B cell (primary cell): ENCODE measurements at regions not wholly inside any gene's neighbourhood (a gene's known extent, or its start where the extent isn't known, plus 50 kb on each side); places are given as distances from the start of the nearest gene placed in this dataset.

Source experiments
- ATAC-seq: fragments of 200-7000 bp; cut with Tn5 transposase; one replicate; pipeline ENCODE4 v1.10.0; 2021; ENCODE audit warnings: low read depth, mild to moderate bottlenecking, moderate number of reproducible peaks, moderate library complexity
- CTCF ChIA-PET: fragments of 350-600 bp; sonication (Branson Sonifier 250); formaldehyde crosslinking; loops from one replicate; lab custom pipeline; 2021; ENCODE audit warnings: antibody characterized with exemption, inconsistent platforms; lab: Charles Lee
- POLR2A ChIA-PET: fragments of 350-600 bp; sonication (Branson Sonifier 250); formaldehyde crosslinking; loops from one replicate; lab custom pipeline; 2021; ENCODE audit warnings: antibody characterized with exemption; lab: Charles Lee
- DNase-seq: peaks from one replicate; pipeline ENCODE4 v3.0.0; 2013
- H2AFZ ChIP-seq: 2 replicates; pipeline ENCODE4 v1.6.1; 2012; ENCODE audit warnings: mild to moderate bottlenecking, low read depth, low read length; ENCODE audit not compliant: insufficient read depth, poor library complexity, severe bottlenecking
- H3K27ac ChIP-seq, 2 donors: 1 replicate in 1 of 2; 2 replicates in 1 of 2; pipeline ENCODE4 v1.5.1; 2012 to 2013; ENCODE audit warnings: low read length in 2 of 2, mild to moderate bottlenecking in 2 of 2, moderate library complexity in 1 of 2
- H3K27me3 ChIP-seq, 4 experiments: fragments of 200-600 bp in 1 of 4; sonication (generic) in 1 of 4; replicated peaks in 1 of 4; 1 replicate in 2 of 4; 2 replicates in 2 of 4; pipeline versions ENCODE4 v1.6.1 to v1.7.0; 2013 to 2016; ENCODE audit warnings: low read length in 3 of 4, mild to moderate bottlenecking in 2 of 4, mixed read lengths in 1 of 4, moderate library complexity in 1 of 4; ENCODE audit not compliant: insufficient read depth in 4 of 4, control insufficient read depth in 3 of 4; ENCODE audit errors: control extremely low read depth in 1 of 4
- H3K36me3 ChIP-seq, 2 experiments: replicated peaks in 1 of 2; 1 replicate in 1 of 2; 2 replicates in 1 of 2; pipeline versions ENCODE4 v1.6.1 to v1.7.1; 2013; ENCODE audit warnings: low read length in 1 of 2; ENCODE audit not compliant: insufficient read depth in 2 of 2, control insufficient read depth in 1 of 2; ENCODE audit errors: control extremely low read depth in 1 of 2, extremely low read depth in 1 of 2
- H3K4me1 ChIP-seq, 2 donors: fragments of 200-600 bp in 1 of 2; sonication (generic) in 1 of 2; 1 replicate in 1 of 2; 2 replicates in 1 of 2; pipeline versions ENCODE4 v1.5.1 to v1.6.1; 2013 to 2017; ENCODE audit warnings: low read length in 2 of 2; ENCODE audit not compliant: control insufficient read depth in 2 of 2, insufficient read depth in 2 of 2
- H3K4me2 ChIP-seq: replicated peaks from 2 replicates; pipeline ENCODE3; 2012; ENCODE audit warnings: mild to moderate bottlenecking, low read depth, low read length; ENCODE audit not compliant: poor library complexity, severe bottlenecking
- H3K4me3 ChIP-seq, 5 experiments: fragments of 200-600 bp in 1 of 5; sonication (generic) in 1 of 5; 1 replicate in 3 of 5; 2 replicates in 2 of 5; pipeline versions ENCODE4 v1.5.1 to v1.7.0; 2011 to 2016; ENCODE audit warnings: low read length in 4 of 5, mild to moderate bottlenecking in 4 of 5, low read depth in 2 of 5, control low read depth in 1 of 5, moderate library complexity in 1 of 5; ENCODE audit not compliant: insufficient read depth in 1 of 5; ENCODE audit errors: control extremely low read depth in 1 of 5, extremely low read depth in 1 of 5
- H3K79me2 ChIP-seq: fragments of 200-600 bp; sonication (generic); one replicate; pipeline ENCODE4 v1.6.0; 2016; ENCODE audit warnings: low read length; ENCODE audit not compliant: control insufficient read depth, insufficient read depth
- H3K9ac ChIP-seq: fragments of 200-600 bp; sonication (generic); 2 replicates; pipeline ENCODE4 v1.6.1; 2017; ENCODE audit warnings: mild to moderate bottlenecking, low read length, moderate library complexity
- H3K9me3 ChIP-seq, 3 donors: one replicate each; pipeline versions ENCODE4 v1.6.1 to v1.7.1; 2013; ENCODE audit warnings: low read length in 2 of 3; ENCODE audit not compliant: control insufficient read depth in 2 of 3, insufficient read depth in 1 of 3; ENCODE audit errors: control extremely low read depth in 1 of 3
- H4K20me1 ChIP-seq: 2 replicates; pipeline ENCODE4 v1.6.0; 2012; ENCODE audit warnings: mild to moderate bottlenecking, low read length; ENCODE audit not compliant: insufficient read depth, control insufficient read depth, poor library complexity, severe bottlenecking
- H3K27ac Mint-ChIP-seq: one replicate; pipeline ENCODE4 v1.8.0; 2021; ENCODE audit warnings: mixed read lengths
- H3K27me3 Mint-ChIP-seq: one replicate; pipeline ENCODE4 v1.8.0; 2021; ENCODE audit warnings: mixed read lengths
- H3K4me1 Mint-ChIP-seq: one replicate; pipeline ENCODE4 v1.8.0; 2021; ENCODE audit warnings: mixed read lengths
- H3K4me3 Mint-ChIP-seq: one replicate; pipeline ENCODE4 v1.8.0; 2021; ENCODE audit warnings: mixed read lengths
- H3K9me3 Mint-ChIP-seq: one replicate; pipeline ENCODE4 v1.8.0; 2022; ENCODE audit warnings: mixed read lengths; ENCODE audit not compliant: insufficient read depth
- EZH2 ChIP-seq: IDR thresholded peaks from 2 replicates; pipeline ENCODE4 v1.6.1; 2012; ENCODE audit warnings: borderline replicate concordance, low read depth, mild to moderate bottlenecking, moderate library complexity, low read length; ENCODE audit not compliant: insufficient read depth, poor library complexity, severe bottlenecking
- WGBS: methylation state at CpG from one replicate; pipeline ENCODE4 v1.1.5; 2013; ENCODE audit warnings: missing lambda C conversion rate; ENCODE audit not compliant: insufficient coverage; 5-methylcytosine and 5-hydroxymethylcytosine counted together
- intact Hi-C: fragments of 100-400 bp; cut with micrococcal nuclease; formaldehyde crosslinking; loops from one replicate; pipeline ENCODE4 v1.10.0; 2022
- TF ChIP-seq, protein P1 (sequence below): fragments of 200-600 bp; IDR thresholded peaks from one replicate; pipeline ENCODE4 v1.8.0; 2022; ENCODE audit warnings: antibody characterized with exemption, mild to moderate bottlenecking

DNA sequence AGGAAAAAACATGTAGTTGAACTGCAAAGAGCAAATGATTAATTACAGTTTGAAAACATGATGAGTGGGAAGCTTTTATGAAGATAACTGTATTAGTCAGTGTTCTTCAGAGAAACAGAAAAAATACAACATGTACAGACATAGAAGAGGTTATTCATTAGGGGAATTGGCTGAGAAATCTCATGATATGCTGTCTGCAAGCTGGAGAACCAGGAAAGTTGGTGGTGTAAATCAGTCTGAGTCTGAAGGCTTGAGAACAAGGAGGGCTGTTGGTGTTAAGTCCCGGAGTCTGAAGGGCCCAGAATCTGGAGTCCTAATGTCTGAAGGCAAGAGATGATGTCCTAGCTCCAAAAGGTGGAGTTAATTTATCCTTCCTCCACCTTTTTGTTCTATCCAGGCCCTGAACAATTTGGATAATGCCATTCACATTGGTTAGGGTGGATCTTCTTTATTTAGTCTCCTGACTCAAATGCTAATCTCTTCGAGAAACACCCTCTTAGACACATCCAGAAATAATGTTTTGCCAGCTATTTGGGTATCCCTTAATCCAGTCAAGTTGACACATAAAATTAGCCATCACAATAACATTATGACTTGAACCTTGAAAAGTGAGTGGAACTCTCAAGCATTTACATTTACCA is 672.9 kb upstream of the PTBP2 start:
- WGBS: 83% methylated on average over 1 of the region's 2 CpGs
- H3K9me3 ChIP-seq: peaks cover 0 to 2% (median 1%) of the 10 kb centered on the region in 3 donors

DNA sequence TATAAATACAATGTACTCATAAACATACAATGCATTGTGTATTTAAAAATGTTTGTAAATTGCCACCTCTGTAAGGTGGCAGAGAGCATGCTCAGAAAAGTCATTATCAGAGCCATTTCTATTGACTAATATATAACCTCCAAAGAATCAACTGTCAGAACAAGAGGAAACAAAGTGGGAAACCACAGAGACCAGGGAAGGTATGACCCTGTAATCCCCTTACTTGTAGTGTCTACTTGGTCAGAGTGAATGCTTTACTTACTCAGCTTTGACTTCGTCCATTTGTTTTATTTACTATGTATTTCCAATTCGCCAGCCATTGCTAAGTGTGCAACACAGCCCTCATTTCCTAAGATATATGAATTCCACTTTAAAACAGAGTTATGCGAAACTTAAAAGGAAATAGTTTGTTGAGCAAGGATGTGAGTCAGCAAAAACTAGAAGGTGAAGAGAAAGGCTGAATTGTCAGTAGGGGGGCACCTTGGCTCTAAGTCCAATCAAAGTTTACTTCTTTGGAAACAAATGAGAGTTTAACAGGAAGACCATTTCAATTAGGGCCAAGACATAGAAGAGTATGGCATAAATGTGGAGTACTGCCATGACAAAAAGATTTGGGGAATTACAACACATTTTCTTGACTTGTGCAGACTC is 671.7 kb upstream of the PTBP2 start:
- Histone ChIP-seq H3K4me2 (no peak overlapping the region), H3K4me1 (no peaks in the 10 kb centered on the region), H3K9ac (no peak overlapping the region), H3K27me3 (no peaks in the 10 kb centered on the region), H3K36me3 (no peaks in the 10 kb centered on the region), H4K20me1 (no peaks in the 10 kb centered on the region), H3K79me2 (no peaks in the 10 kb centered on the region), H3K9me3 (peaks cover 0 to 2% (median 1%) of the 10 kb centered on the region in 3 donors), H3K27ac (no peak overlapping the region), H2AFZ (no peak overlapping the region), H3K4me3 (no peak overlapping the region)
- ChIA-PET CTCF (no interaction called here), POLR2A (no interaction called here)
- Mint-ChIP-seq H3K9me3 (peaks cover 2% of the 10 kb centered on the region), H3K4me3 (no peak overlapping the region), H3K27ac (no peak overlapping the region), H3K4me1 (no peaks in the 10 kb centered on the region), H3K27me3 (no peaks in the 10 kb centered on the region)
- intact Hi-C loops: no loop called here
- no peak for ATAC-seq
- DNase-seq: no peak
- TF ChIP-seq, protein P1, sequence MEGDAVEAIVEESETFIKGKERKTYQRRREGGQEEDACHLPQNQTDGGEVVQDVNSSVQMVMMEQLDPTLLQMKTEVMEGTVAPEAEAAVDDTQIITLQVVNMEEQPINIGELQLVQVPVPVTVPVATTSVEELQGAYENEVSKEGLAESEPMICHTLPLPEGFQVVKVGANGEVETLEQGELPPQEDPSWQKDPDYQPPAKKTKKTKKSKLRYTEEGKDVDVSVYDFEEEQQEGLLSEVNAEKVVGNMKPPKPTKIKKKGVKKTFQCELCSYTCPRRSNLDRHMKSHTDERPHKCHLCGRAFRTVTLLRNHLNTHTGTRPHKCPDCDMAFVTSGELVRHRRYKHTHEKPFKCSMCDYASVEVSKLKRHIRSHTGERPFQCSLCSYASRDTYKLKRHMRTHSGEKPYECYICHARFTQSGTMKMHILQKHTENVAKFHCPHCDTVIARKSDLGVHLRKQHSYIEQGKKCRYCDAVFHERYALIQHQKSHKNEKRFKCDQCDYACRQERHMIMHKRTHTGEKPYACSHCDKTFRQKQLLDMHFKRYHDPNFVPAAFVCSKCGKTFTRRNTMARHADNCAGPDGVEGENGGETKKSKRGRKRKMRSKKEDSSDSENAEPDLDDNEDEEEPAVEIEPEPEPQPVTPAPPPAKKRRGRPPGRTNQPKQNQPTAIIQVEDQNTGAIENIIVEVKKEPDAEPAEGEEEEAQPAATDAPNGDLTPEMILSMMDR: no peak
- no peak for TF ChIP-seq EZH2
- WGBS: no CpG with 5 or more reads among the region's 3 CpGs

More for the DNA sequence above, 672.9 kb upstream of the PTBP2 start:
- Histone ChIP-seq H3K27me3 (no peaks in the 10 kb centered on the region), H2AFZ (no peak overlapping the region), H3K79me2 (no peaks in the 10 kb centered on the region), H3K4me3 (no peak overlapping the region), H3K9ac (no peak overlapping the region), H3K27ac (no peak overlapping the region), H4K20me1 (no peaks in the 10 kb centered on the region), H3K36me3 (no peaks in the 10 kb centered on the region), H3K4me1 (no peaks in the 10 kb centered on the region), H3K4me2 (no peak overlapping the region)
- POLR2A ChIA-PET: no interaction called here
- Mint-ChIP-seq H3K27ac (no peak overlapping the region), H3K27me3 (no peaks in the 10 kb centered on the region), H3K4me1 (no peaks in the 10 kb centered on the region), H3K9me3 (peaks cover 2% of the 10 kb centered on the region), H3K4me3 (no peak overlapping the region)
- no peak for DNase-seq
- ATAC-seq: no peak
- TF ChIP-seq, protein P1: no peak
- TF ChIP-seq EZH2: no peak
- CTCF ChIA-PET: no interaction called here
- intact Hi-C loops: no loop called here
